ENCODE measurements at regions not wholly inside any gene's neighbourhood (a gene's known extent, or its start where the extent isn't known, plus 50 kb on each side); places are given as distances from the start of the nearest gene placed in this dataset.
"Not testable (repeated sequence)": the region's sequence is repeated elsewhere in the genome, so short reads cannot be mapped to it uniquely, and the experiment has no call there.

GRCh38 chr1:149841597-149842238 is 57.6 kb upstream of the BOLA1 start:
- not testable (repeated sequence) for TF ChIP-seq POLR2A, POLR2AphosphoS5 (IDR thresholded peaks at IDR 0.05)
